CD4-positive, alpha-beta T cell treated with Interleukin-2 at 100 ng/mL for 4 hours (primary cell): ENCODE measurements at regions not wholly inside any gene's neighbourhood (a gene's known extent, or its start where the extent isn't known, plus 50 kb on each side); places are given as distances from the start of the nearest gene placed in this dataset.
"Not testable (repeated sequence)": the region's sequence is repeated elsewhere in the genome, so short reads cannot be mapped to it uniquely, and the experiment has no call there.

Experiments
- DNase-seq: peaks from one replicate; pipeline ENCODE4 v3.0.0-alpha.2; 2020; ENCODE audit warnings: low spot score

- no peak for DNase-seq
These were observed 342.5 kb upstream of the NDST3 start for GRCh38 chr4:117691572-117692351.

GRCh38 chr4:117692538-117692937 is 341.7 kb upstream of the NDST3 start:
- no peak for DNase-seq

GRCh38 chr4:117699595-117699994 is 334.7 kb upstream of the NDST3 start:
- no peak for DNase-seq

GRCh38 chr4:117700111-117700892 is 334.0 kb upstream of the NDST3 start:
- no peak for DNase-seq

- no peak for DNase-seq
These were observed 331.9 kb upstream of the NDST3 start for GRCh38 chr4:117702353-117702752.

GRCh38 chr4:117704721-117705120 is 329.6 kb upstream of the NDST3 start:
- DNase-seq = no peak

GRCh38 chr4:117740736-117741135 is 293.6 kb upstream of the NDST3 start:
- DNase-seq = no peak

GRCh38 chr4:117745379-117745778 is 288.9 kb upstream of the NDST3 start:
- not testable (repeated sequence) for DNase-seq

- DNase-seq = no peak
These were observed 278.8 kb upstream of the NDST3 start for GRCh38 chr4:117755438-117755837.

GRCh38 chr4:117768610-117769009 is 265.7 kb upstream of the NDST3 start:
- no peak for DNase-seq

- no peak for DNase-seq
These were observed 263.8 kb upstream of the NDST3 start for GRCh38 chr4:117770269-117771102.

- DNase-seq = no peak
These were observed 262.5 kb upstream of the NDST3 start for GRCh38 chr4:117771647-117772337.

GRCh38 chr4:117773064-117773936 is 261.0 kb upstream of the NDST3 start:
- DNase-seq = no peak

GRCh38 chr4:117777721-117778120 is 256.6 kb upstream of the NDST3 start:
- DNase-seq = no peak

- DNase-seq = no peak
These were observed 250.6 kb upstream of the NDST3 start for GRCh38 chr4:117783716-117784115.

GRCh38 chr4:117784266-117784665 is 250.0 kb upstream of the NDST3 start:
- no peak for DNase-seq

- DNase-seq = no peak
These were observed 247.7 kb upstream of the NDST3 start for GRCh38 chr4:117786566-117786965.

- DNase-seq = no peak
These were observed 240.3 kb upstream of the NDST3 start for GRCh38 chr4:117793845-117794480.

- DNase-seq = no peak
These were observed 237.6 kb upstream of the NDST3 start for GRCh38 chr4:117796677-117797076.

GRCh38 chr4:117800636-117801035 is 233.7 kb upstream of the NDST3 start:
- no peak for DNase-seq
